K562 (cell line): ENCODE measurements at regions not wholly inside any gene's neighbourhood (a gene's known extent, or its start where the extent isn't known, plus 50 kb on each side); places are given as distances from the start of the nearest gene placed in this dataset.
A peak's percentile ranks its signal among the peaks of the same experiment; 100 is the strongest.

Experiments
- CCNT2 ChIP-seq: IDR thresholded peaks from 2 replicates; pipeline ENCODE4 v1.6.1; 2011; ENCODE audit warnings: borderline replicate concordance, low read depth, mild to moderate bottlenecking, moderate library complexity, mixed read lengths, low read length; ENCODE audit not compliant: insufficient read length; ENCODE audit errors: extremely low read depth
- CHAMP1 ChIP-seq: fragments of 450-650 bp; IDR thresholded peaks from 2 replicates; pipeline ENCODE4 v1.6.1; 2016; ENCODE audit warnings: mild to moderate bottlenecking
- E2F6 ChIP-seq, 2 experiments: IDR thresholded peaks; 2 replicates each; pipeline ENCODE4 v1.6.1; 2011; ENCODE audit warnings: borderline replicate concordance in 1 of 2, control low read depth in 1 of 2, low read depth in 1 of 2, low read length in 1 of 2, mild to moderate bottlenecking in 1 of 2, mixed read lengths in 1 of 2, moderate library complexity in 1 of 2; ENCODE audit not compliant: insufficient read depth in 1 of 2, insufficient read length in 1 of 2, poor library complexity in 1 of 2, severe bottlenecking in 1 of 2; ENCODE audit errors: extremely low read depth in 1 of 2
- ESRRB ChIP-seq: fragments of 250-450 bp; sonication (Bioruptor Pico); IDR thresholded peaks from 2 replicates; pipeline ENCODE4 v1.5.0; 2020; ENCODE audit warnings: mild to moderate bottlenecking, moderate library complexity, borderline replicate concordance
- HDAC2 ChIP-seq: fragments of 450-650 bp; IDR thresholded peaks from 2 replicates; pipeline ENCODE4 v1.6.1; 2016; ENCODE audit warnings: mild to moderate bottlenecking
- HMGN3 ChIP-seq: IDR thresholded peaks from 2 replicates; pipeline ENCODE4 v1.6.1; 2011; ENCODE audit warnings: borderline replicate concordance, low read depth, mild to moderate bottlenecking, mixed read lengths, low read length; ENCODE audit not compliant: insufficient read length; ENCODE audit errors: extremely low read depth
- HMGXB4 ChIP-seq: sonication (generic); formaldehyde crosslinking; IDR thresholded peaks from 2 replicates; pipeline ENCODE4 v1.8.1; 2023; ENCODE audit warnings: mild to moderate bottlenecking, missing genetic modification reagents
- L3MBTL2 ChIP-seq: fragments of 450-650 bp; IDR thresholded peaks from 2 replicates; pipeline ENCODE4 v1.6.1; 2016; ENCODE audit warnings: mild to moderate bottlenecking, moderate library complexity
- PHF8 ChIP-seq: fragments of 200-600 bp; sonication (generic); IDR thresholded peaks from 2 replicates; pipeline ENCODE4 v1.6.1; 2012; ENCODE audit warnings: mixed run types, mild to moderate bottlenecking, inconsistent platforms, low read length, moderate library complexity, borderline replicate concordance
- POLR2G ChIP-seq: fragments of 200-400 bp; formaldehyde crosslinking; IDR thresholded peaks from 2 replicates; pipeline ENCODE4 v1.6.1; 2017; ENCODE audit warnings: low read depth, mild to moderate bottlenecking, antibody characterized with exemption, low read length, moderate library complexity
- RB1 ChIP-seq: fragments of 450-650 bp; IDR thresholded peaks from 2 replicates; pipeline ENCODE4 v1.6.1; 2017; ENCODE audit warnings: low read depth, mild to moderate bottlenecking
- RBFOX2 ChIP-seq: fragments of 200-400 bp; formaldehyde crosslinking; IDR thresholded peaks from 2 replicates; pipeline ENCODE4 v1.6.1; 2017; ENCODE audit warnings: low read depth, mild to moderate bottlenecking, low read length, moderate library complexity
- SMAD4 ChIP-seq: fragments of 250-450 bp; sonication (Bioruptor Pico); conservative IDR thresholded peaks from 2 replicates; pipeline ENCODE4 v1.8.0; 2021; ENCODE audit warnings: inconsistent platforms, mild to moderate bottlenecking, moderate library complexity
- YY1 ChIP-seq, 3 experiments: IDR thresholded peaks; 2 replicates each; pipeline ENCODE4 v1.6.1; 2011; ENCODE audit warnings: low read length in 2 of 3, mild to moderate bottlenecking in 2 of 3, moderate library complexity in 2 of 3, borderline replicate concordance in 1 of 3, control low read depth in 1 of 3, low read depth in 1 of 3; ENCODE audit not compliant: insufficient read depth in 3 of 3, insufficient replicate concordance in 2 of 3, control insufficient read depth in 1 of 3, insufficient read length in 1 of 3; ENCODE audit errors: extremely low read depth in 1 of 3
- ZBTB7A ChIP-seq: IDR thresholded peaks from 2 replicates; pipeline ENCODE4 v1.6.1; 2011; ENCODE audit warnings: low read depth, mild to moderate bottlenecking, low read length, moderate library complexity, borderline replicate concordance; ENCODE audit not compliant: control insufficient read depth
- ZNF584 ChIP-seq: fragments of 200-800 bp; sonication (Bioruptor generic); IDR thresholded peaks from 2 replicates; pipeline ENCODE4 v1.6.1; 2016; ENCODE audit warnings: low read depth, mild to moderate bottlenecking, missing genetic modification characterization, missing compliant biosample characterization

- TF ChIP-seq SMAD4 (0 out of 2 replicates have a peak, but pooled peaks have one; percentile 48), HMGXB4 (no peak), E2F6 (IDR thresholded peaks at IDR 0.05; ENCODE audit: borderline replicate concordance in 1 of 2, extremely low read depth in 1 of 2, insufficient read depth in 1 of 2, insufficient read length in 1 of 2, low read depth in 1 of 2, low read length in 1 of 2, poor library complexity in 1 of 2, severe bottlenecking in 1 of 2) (peak; percentile 23 to 84), HMGN3 (peak; percentile 39), L3MBTL2 (peak; percentile 82), RB1 (0 out of 2 replicates have a peak, but pooled peaks have one; percentile 39), YY1 (IDR thresholded peaks at IDR 0.05; ENCODE audit: borderline replicate concordance in 1 of 3, control insufficient read depth in 1 of 3, extremely low read depth in 1 of 3, insufficient read depth in 3 of 3, insufficient read length in 1 of 3, insufficient replicate concordance in 2 of 3, low read depth in 1 of 3, low read length in 2 of 3) (peak in 1 of 3 experiments; percentile 64), PHF8 (peak; percentile 28; the same call in 1 of the 2 replicates), HDAC2 (no peak), ZNF584 (CRISPR knock-in tag) (no peak), CCNT2 (peak; percentile 64), RBFOX2 (peak; percentile 70), CHAMP1 (no peak), ZBTB7A (peak; percentile 45; the same call in 1 of the 2 replicates), POLR2G (peak; percentile 82), ESRRB (no peak)
- TF ChIP-seq, all 486 proteins: peak for 16
Observed at GRCh38 chr2:199659207-199659606, 191.8 kb downstream of the FTCDNL1 start (continued).
